ENCODE measurements at regions not wholly inside any gene's neighbourhood (a gene's known extent, or its start where the extent isn't known, plus 50 kb on each side); places are given as distances from the start of the nearest gene placed in this dataset.

DNA sequence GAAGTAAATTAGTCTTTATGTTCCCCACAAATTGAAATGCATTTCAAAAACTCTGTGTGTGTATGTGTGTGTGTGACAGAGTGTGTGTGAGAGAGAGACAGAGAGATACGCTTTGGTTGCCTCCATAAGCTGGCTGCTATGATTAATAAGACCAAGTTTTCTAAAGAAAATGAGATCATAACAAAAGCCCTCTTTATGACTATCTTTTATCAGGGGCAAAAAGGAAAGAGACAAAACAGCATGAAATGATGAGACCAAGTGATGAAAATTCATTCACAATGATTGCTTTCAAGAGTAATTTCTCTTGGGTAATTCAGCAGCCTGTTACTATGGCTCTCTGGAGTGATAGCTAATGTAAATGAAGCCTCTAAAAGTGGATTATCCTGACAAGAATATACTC is 277.6 kb upstream of the PLEKHG7 start:
- no peak for ATAC-seq
- TF ChIP-seq, protein P1, sequence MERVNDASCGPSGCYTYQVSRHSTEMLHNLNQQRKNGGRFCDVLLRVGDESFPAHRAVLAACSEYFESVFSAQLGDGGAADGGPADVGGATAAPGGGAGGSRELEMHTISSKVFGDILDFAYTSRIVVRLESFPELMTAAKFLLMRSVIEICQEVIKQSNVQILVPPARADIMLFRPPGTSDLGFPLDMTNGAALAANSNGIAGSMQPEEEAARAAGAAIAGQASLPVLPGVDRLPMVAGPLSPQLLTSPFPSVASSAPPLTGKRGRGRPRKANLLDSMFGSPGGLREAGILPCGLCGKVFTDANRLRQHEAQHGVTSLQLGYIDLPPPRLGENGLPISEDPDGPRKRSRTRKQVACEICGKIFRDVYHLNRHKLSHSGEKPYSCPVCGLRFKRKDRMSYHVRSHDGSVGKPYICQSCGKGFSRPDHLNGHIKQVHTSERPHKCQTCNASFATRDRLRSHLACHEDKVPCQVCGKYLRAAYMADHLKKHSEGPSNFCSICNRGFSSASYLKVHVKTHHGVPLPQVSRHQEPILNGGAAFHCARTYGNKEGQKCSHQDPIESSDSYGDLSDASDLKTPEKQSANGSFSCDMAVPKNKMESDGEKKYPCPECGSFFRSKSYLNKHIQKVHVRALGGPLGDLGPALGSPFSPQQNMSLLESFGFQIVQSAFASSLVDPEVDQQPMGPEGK (CRISPR knock-in tag; IDR thresholded peaks at IDR 0.05; ENCODE audit: borderline replicate concordance) = no peak
- no peak for TF ChIP-seq ZNF8 (CRISPR knock-in tag; IDR thresholded peaks at IDR 0.05)
- no peak for TF ChIP-seq TOX (CRISPR knock-in tag; IDR thresholded peaks at IDR 0.05; ENCODE audit: borderline replicate concordance)
- no peak for TF ChIP-seq TCF4 (CRISPR knock-in tag; IDR thresholded peaks at IDR 0.05; ENCODE audit: borderline replicate concordance)
- no peak for TF ChIP-seq ZFP3 (CRISPR knock-in tag; IDR thresholded peaks at IDR 0.05)
- TF ChIP-seq BACH2 (CRISPR knock-in tag; IDR thresholded peaks at IDR 0.05; ENCODE audit: borderline replicate concordance) = no peak

DNA sequence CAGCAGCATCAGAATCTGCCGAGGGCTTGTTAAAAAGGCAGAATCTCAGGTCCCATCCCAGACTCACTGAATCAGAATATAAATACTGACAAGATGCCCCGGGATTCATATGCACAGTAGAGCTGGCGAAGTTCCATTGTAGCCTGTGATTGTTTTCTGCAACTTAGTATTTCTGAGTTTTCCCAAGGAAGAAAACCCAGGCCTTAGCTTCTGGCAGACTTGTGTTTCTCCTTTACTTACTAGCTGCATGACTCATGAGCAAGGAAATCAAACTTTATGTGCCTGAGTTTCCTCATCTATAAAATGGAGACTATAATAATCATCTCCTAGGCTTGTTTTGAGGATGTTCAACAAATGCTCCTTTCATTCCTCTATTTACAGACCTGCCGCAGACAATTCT is 278.5 kb upstream of the PLEKHG7 start:
- ATAC-seq = no peak
- TF ChIP-seq, protein P1 (CRISPR knock-in tag; IDR thresholded peaks at IDR 0.05; ENCODE audit: borderline replicate concordance) = no peak
- TF ChIP-seq OSR1 (CRISPR knock-in tag; IDR thresholded peaks at IDR 0.05) (no peak), ESRRG (CRISPR knock-in tag; IDR thresholded peaks at IDR 0.05) (no peak), ISL1 (CRISPR knock-in tag; IDR thresholded peaks at IDR 0.05) (no peak), CSDC2 (CRISPR knock-in tag; IDR thresholded peaks at IDR 0.05) (no peak), ZNF8 (CRISPR knock-in tag; IDR thresholded peaks at IDR 0.05) (no peak), ZFP3 (CRISPR knock-in tag; IDR thresholded peaks at IDR 0.05) (no peak), ZC3H10 (CRISPR knock-in tag; IDR thresholded peaks at IDR 0.05) (no peak), PPARA (CRISPR knock-in tag; IDR thresholded peaks at IDR 0.05; ENCODE audit: borderline replicate concordance) (no peak), ZNF70 (CRISPR knock-in tag; IDR thresholded peaks at IDR 0.05) (no peak)
- TF ChIP-seq, protein P2, sequence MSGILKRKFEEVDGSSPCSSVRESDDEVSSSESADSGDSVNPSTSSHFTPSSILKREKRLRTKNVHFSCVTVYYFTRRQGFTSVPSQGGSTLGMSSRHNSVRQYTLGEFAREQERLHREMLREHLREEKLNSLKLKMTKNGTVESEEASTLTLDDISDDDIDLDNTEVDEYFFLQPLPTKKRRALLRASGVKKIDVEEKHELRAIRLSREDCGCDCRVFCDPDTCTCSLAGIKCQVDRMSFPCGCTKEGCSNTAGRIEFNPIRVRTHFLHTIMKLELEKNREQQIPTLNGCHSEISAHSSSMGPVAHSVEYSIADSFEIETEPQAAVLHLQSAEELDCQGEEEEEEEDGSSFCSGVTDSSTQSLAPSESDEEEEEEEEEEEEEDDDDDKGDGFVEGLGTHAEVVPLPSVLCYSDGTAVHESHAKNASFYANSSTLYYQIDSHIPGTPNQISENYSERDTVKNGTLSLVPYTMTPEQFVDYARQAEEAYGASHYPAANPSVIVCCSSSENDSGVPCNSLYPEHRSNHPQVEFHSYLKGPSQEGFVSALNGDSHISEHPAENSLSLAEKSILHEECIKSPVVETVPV (CRISPR knock-in tag; IDR thresholded peaks at IDR 0.05) = no peak

DNA sequence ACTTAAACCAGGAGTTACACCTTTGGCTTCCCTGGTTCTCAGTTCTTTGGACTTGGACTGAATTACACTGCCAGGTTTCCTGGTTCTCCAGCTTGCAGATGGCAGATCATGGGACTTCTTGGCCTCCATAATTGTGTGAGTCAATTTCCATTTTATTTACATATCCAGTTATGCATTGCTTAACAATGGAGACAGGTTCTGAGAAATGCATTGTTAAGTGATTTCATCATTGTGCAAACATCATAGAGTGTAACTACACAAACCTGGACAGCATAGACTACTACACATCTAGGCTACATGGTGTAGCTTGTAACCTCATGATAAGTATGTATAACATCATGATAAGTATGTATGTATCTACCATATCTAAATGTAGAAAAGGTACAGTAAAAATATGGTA is 276.1 kb upstream of the BTG1 start:
- no peak for TF ChIP-seq ARNTL (CRISPR knock-in tag; IDR thresholded peaks at IDR 0.05; ENCODE audit: borderline replicate concordance, low read depth)
- TF ChIP-seq ZNF70 (CRISPR knock-in tag; IDR thresholded peaks at IDR 0.05) = no peak
- TF ChIP-seq, protein P2 (CRISPR knock-in tag; IDR thresholded peaks at IDR 0.05) = no peak
- TF ChIP-seq, protein P3, sequence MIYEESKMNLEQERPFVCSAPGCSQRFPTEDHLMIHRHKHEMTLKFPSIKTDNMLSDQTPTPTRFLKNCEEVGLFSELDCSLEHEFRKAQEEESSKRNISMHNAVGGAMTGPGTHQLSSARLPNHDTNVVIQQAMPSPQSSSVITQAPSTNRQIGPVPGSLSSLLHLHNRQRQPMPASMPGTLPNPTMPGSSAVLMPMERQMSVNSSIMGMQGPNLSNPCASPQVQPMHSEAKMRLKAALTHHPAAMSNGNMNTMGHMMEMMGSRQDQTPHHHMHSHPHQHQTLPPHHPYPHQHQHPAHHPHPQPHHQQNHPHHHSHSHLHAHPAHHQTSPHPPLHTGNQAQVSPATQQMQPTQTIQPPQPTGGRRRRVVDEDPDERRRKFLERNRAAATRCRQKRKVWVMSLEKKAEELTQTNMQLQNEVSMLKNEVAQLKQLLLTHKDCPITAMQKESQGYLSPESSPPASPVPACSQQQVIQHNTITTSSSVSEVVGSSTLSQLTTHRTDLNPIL (CRISPR knock-in tag; IDR thresholded peaks at IDR 0.05; ENCODE audit: low read depth) = no peak
- TF ChIP-seq TOX (CRISPR knock-in tag; IDR thresholded peaks at IDR 0.05; ENCODE audit: borderline replicate concordance) = no peak
- TF ChIP-seq ZFP3 (CRISPR knock-in tag; IDR thresholded peaks at IDR 0.05) = no peak
- no peak for TF ChIP-seq ZC3H10 (CRISPR knock-in tag; IDR thresholded peaks at IDR 0.05)
- no peak for TF ChIP-seq OSR1 (CRISPR knock-in tag; IDR thresholded peaks at IDR 0.05)
- TF ChIP-seq SNAI2 (CRISPR knock-in tag; IDR thresholded peaks at IDR 0.05) = no peak
- TF ChIP-seq, protein P4, sequence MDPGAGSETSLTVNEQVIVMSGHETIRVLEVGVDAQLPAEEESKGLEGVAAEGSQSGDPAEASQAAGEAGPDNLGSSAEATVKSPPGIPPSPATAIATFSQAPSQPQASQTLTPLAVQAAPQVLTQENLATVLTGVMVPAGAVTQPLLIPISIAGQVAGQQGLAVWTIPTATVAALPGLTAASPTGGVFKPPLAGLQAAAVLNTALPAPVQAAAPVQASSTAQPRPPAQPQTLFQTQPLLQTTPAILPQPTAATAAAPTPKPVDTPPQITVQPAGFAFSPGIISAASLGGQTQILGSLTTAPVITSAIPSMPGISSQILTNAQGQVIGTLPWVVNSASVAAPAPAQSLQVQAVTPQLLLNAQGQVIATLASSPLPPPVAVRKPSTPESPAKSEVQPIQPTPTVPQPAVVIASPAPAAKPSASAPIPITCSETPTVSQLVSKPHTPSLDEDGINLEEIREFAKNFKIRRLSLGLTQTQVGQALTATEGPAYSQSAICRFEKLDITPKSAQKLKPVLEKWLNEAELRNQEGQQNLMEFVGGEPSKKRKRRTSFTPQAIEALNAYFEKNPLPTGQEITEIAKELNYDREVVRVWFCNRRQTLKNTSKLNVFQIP (CRISPR knock-in tag; IDR thresholded peaks at IDR 0.05; ENCODE audit: borderline replicate concordance, low read depth) = no peak
- TF ChIP-seq ZNF565 (CRISPR knock-in tag; conservative IDR thresholded peaks at IDR 0.05; ENCODE audit: low read depth) = no peak
- TF ChIP-seq ESRRG (CRISPR knock-in tag; IDR thresholded peaks at IDR 0.05) = no peak
- TF ChIP-seq CSDC2 (CRISPR knock-in tag; IDR thresholded peaks at IDR 0.05) = no peak
- TF ChIP-seq RARB (CRISPR knock-in tag; IDR thresholded peaks at IDR 0.05) = no peak
- TF ChIP-seq GLIS3 (CRISPR knock-in tag; IDR thresholded peaks at IDR 0.05) = no peak
- no peak for TF ChIP-seq TCF4 (CRISPR knock-in tag; IDR thresholded peaks at IDR 0.05; ENCODE audit: borderline replicate concordance)
- TF ChIP-seq, protein P5, sequence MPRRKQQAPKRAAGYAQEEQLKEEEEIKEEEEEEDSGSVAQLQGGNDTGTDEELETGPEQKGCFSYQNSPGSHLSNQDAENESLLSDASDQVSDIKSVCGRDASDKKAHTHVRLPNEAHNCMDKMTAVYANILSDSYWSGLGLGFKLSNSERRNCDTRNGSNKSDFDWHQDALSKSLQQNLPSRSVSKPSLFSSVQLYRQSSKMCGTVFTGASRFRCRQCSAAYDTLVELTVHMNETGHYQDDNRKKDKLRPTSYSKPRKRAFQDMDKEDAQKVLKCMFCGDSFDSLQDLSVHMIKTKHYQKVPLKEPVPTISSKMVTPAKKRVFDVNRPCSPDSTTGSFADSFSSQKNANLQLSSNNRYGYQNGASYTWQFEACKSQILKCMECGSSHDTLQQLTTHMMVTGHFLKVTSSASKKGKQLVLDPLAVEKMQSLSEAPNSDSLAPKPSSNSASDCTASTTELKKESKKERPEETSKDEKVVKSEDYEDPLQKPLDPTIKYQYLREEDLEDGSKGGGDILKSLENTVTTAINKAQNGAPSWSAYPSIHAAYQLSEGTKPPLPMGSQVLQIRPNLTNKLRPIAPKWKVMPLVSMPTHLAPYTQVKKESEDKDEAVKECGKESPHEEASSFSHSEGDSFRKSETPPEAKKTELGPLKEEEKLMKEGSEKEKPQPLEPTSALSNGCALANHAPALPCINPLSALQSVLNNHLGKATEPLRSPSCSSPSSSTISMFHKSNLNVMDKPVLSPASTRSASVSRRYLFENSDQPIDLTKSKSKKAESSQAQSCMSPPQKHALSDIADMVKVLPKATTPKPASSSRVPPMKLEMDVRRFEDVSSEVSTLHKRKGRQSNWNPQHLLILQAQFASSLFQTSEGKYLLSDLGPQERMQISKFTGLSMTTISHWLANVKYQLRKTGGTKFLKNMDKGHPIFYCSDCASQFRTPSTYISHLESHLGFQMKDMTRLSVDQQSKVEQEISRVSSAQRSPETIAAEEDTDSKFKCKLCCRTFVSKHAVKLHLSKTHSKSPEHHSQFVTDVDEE (CRISPR knock-in tag; IDR thresholded peaks at IDR 0.05) = no peak
- TF ChIP-seq ZNF8 (CRISPR knock-in tag; IDR thresholded peaks at IDR 0.05) = no peak

More for the DNA sequence above, 276.1 kb upstream of the BTG1 start:
- ATAC-seq = no peak

Data from SK-N-SH treated with all-trans-retinoic acid at 6 μM for 48 hours (cell line).